ENCODE measurements at regions not wholly inside any gene's neighbourhood (a gene's known extent, or its start where the extent isn't known, plus 50 kb on each side); places are given as distances from the start of the nearest gene placed in this dataset.

- Histone ChIP-seq H3K4me2 (ENCODE audit: low read length) (no peak overlapping the region), H4K20me1 (ENCODE audit: insufficient read depth, low read length) (no peaks in the 10 kb centered on the region), H3K4me3 (ENCODE audit: low read length) (no peak overlapping the region), H3K9ac (ENCODE audit: low read length) (no peak overlapping the region), H3K4me1 (ENCODE audit: low read length) (no peaks in the 10 kb centered on the region), H3K27ac (ENCODE audit: low read length) (no peak overlapping the region), H3K9me3 (ENCODE audit: insufficient read depth, low read length) (no peaks in the 10 kb centered on the region), H3K27me3 (ENCODE audit: low read depth, low read length) (no peaks in the 10 kb centered on the region), H3K36me3 (replicated peaks; ENCODE audit: low read depth, low read length) (peaks cover 3% of the 10 kb centered on the region), H2AFZ (ENCODE audit: low read depth, low read length) (no peak overlapping the region), H3K79me2 (ENCODE audit: low read length) (no peaks in the 10 kb centered on the region)
- TF ChIP-seq EZH2phosphoT487 (IDR thresholded peaks at IDR 0.05; ENCODE audit: low read depth) (no peak), CTCF (IDR thresholded peaks at IDR 0.05; ENCODE audit: low read depth, low read length) (no peak)
Observed at GRCh38 chr1:187617776-187618175, 789.0 kb downstream of the PLA2G4A start.

- Histone ChIP-seq H3K27me3 (ENCODE audit: low read depth, low read length) (no peaks in the 10 kb centered on the region), H3K79me2 (ENCODE audit: low read length) (no peaks in the 10 kb centered on the region), H2AFZ (ENCODE audit: low read depth, low read length) (no peak overlapping the region), H4K20me1 (ENCODE audit: insufficient read depth, low read length) (no peaks in the 10 kb centered on the region), H3K9ac (ENCODE audit: low read length) (no peak overlapping the region), H3K4me2 (ENCODE audit: low read length) (no peak overlapping the region), H3K27ac (ENCODE audit: low read length) (no peak overlapping the region), H3K4me1 (ENCODE audit: low read length) (no peaks in the 10 kb centered on the region), H3K9me3 (ENCODE audit: insufficient read depth, low read length) (no peaks in the 10 kb centered on the region), H3K4me3 (ENCODE audit: low read length) (no peak overlapping the region), H3K36me3 (replicated peaks; ENCODE audit: low read depth, low read length) (peaks cover 3% of the 10 kb centered on the region)
- TF ChIP-seq CTCF (IDR thresholded peaks at IDR 0.05; ENCODE audit: low read depth, low read length) (no peak), EZH2phosphoT487 (IDR thresholded peaks at IDR 0.05; ENCODE audit: low read depth) (no peak)
Observed at GRCh38 chr1:187619175-187619574, 790.4 kb downstream of the PLA2G4A start.

GRCh38 chr1:187621951-187622350, 793.2 kb downstream of the PLA2G4A start:
- Histone ChIP-seq H3K4me3 (ENCODE audit: low read length) (no peak overlapping the region), H3K9me3 (ENCODE audit: insufficient read depth, low read length) (no peaks in the 10 kb centered on the region), H2AFZ (ENCODE audit: low read depth, low read length) (no peak overlapping the region), H3K27me3 (ENCODE audit: low read depth, low read length) (no peaks in the 10 kb centered on the region), H3K79me2 (ENCODE audit: low read length) (no peaks in the 10 kb centered on the region), H3K27ac (ENCODE audit: low read length) (no peak overlapping the region), H3K36me3 (replicated peaks; ENCODE audit: low read depth, low read length) (no peaks in the 10 kb centered on the region), H3K4me1 (ENCODE audit: low read length) (no peaks in the 10 kb centered on the region), H4K20me1 (ENCODE audit: insufficient read depth, low read length) (no peaks in the 10 kb centered on the region), H3K4me2 (ENCODE audit: low read length) (no peak overlapping the region), H3K9ac (ENCODE audit: low read length) (no peak overlapping the region)
- TF ChIP-seq EZH2phosphoT487 (IDR thresholded peaks at IDR 0.05; ENCODE audit: low read depth) (no peak), CTCF (IDR thresholded peaks at IDR 0.05; ENCODE audit: low read depth, low read length) (no peak)

- H3K4me2 ChIP-seq (ENCODE audit: low read length): no peak overlapping the region
- H2AFZ ChIP-seq (ENCODE audit: low read depth, low read length): no peak overlapping the region
- H3K4me3 ChIP-seq (ENCODE audit: low read length): no peak overlapping the region
- no peak overlapping the region for H3K9ac ChIP-seq (ENCODE audit: low read length)
- no peaks in the 10 kb centered on the region for H3K27me3 ChIP-seq (ENCODE audit: low read depth, low read length)
- no peaks in the 10 kb centered on the region for H3K79me2 ChIP-seq (ENCODE audit: low read length)
- no peaks in the 10 kb centered on the region for H4K20me1 ChIP-seq (ENCODE audit: insufficient read depth, low read length)
- H3K36me3 ChIP-seq (replicated peaks; ENCODE audit: low read depth, low read length): no peaks in the 10 kb centered on the region
- H3K27ac ChIP-seq (ENCODE audit: low read length): no peak overlapping the region
- H3K4me1 ChIP-seq (ENCODE audit: low read length): no peaks in the 10 kb centered on the region
- TF ChIP-seq EZH2phosphoT487 (IDR thresholded peaks at IDR 0.05; ENCODE audit: low read depth) (no peak), CTCF (IDR thresholded peaks at IDR 0.05; ENCODE audit: low read depth, low read length) (no peak)
- no peaks in the 10 kb centered on the region for H3K9me3 ChIP-seq (ENCODE audit: insufficient read depth, low read length)
Observed at GRCh38 chr1:187622545-187622944, 793.8 kb downstream of the PLA2G4A start.

All from OCI-LY3 (cell line).